Prostate gland (tissue), 2 donors: ENCODE measurements at regions not wholly inside any gene's neighbourhood (a gene's known extent, or its start where the extent isn't known, plus 50 kb on each side); places are given as distances from the start of the nearest gene placed in this dataset.

Experiments
- CTCF ChIP-seq, 4 experiments: fragments of 200-600 bp in 2 of 4; fragments of 450-650 bp in 2 of 4; sonication (generic) in 2 of 4; IDR thresholded peaks; 1 replicate in 3 of 4; 2 replicates in 1 of 4; pipeline ENCODE4 v1.5.1; 2016 to 2019; ENCODE audit warnings: antibody characterized with exemption in 4 of 4, mild to moderate bottlenecking in 2 of 4, moderate library complexity in 2 of 4
- POLR2A ChIP-seq: fragments of 450-650 bp; IDR thresholded peaks from one replicate; pipeline ENCODE4 v1.6.1; 2016; ENCODE audit warnings: antibody characterized with exemption, mild to moderate bottlenecking
- POLR2AphosphoS5 ChIP-seq: sonication (generic); formaldehyde crosslinking; IDR thresholded peaks from one replicate; pipeline ENCODE4 v1.6.1; 2017; ENCODE audit warnings: antibody characterized with exemption

- no peak for TF ChIP-seq CTCF (IDR thresholded peaks at IDR 0.05)
- TF ChIP-seq POLR2A = no peak
- TF ChIP-seq POLR2AphosphoS5 = no peak
Observed at GRCh38 chr2:175351512-175351911, 170.0 kb upstream of the ATP5MC3 start.
